ENCODE measurements at regions not wholly inside any gene's neighbourhood (a gene's known extent, or its start where the extent isn't known, plus 50 kb on each side); places are given as distances from the start of the nearest gene placed in this dataset.
"Not testable (repeated sequence)": the region's sequence is repeated elsewhere in the genome, so short reads cannot be mapped to it uniquely, and the experiment has no call there.

DNA sequence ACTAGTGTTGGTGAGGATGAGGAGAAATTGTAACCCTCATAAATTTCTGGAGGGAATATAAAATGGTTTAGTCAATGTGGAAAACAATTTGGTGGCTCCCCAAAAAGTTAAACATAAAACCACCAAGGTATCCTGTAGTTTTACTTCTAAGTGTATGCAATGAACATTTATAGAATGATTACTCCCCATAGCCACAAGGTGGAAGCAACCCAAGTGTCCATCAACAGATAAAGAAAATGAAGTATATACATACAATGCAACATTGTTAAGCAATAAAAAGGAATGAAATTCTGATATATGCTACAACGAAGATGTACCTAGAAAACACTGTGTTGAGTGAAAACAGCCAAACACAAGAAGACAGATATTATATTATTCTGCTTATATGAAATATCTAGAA is 569.1 kb upstream of the GRID2 start:
- no peak for FAIRE-seq
- no peaks in the 10 kb centered on the region for H3K4me1 ChIP-seq (ENCODE audit: control insufficient read depth, extremely low read depth, insufficient read depth, low read length)
- no peaks in the 10 kb centered on the region for H3K9me3 ChIP-seq (ENCODE audit: control insufficient read depth, low read depth, low read length)
- no peaks in the 10 kb centered on the region for H3K9me1 ChIP-seq (ENCODE audit: control insufficient read depth, extremely low read depth, insufficient read depth, low read length)
- no peaks in the 10 kb centered on the region for H3K79me2 ChIP-seq (ENCODE audit: control insufficient read depth, insufficient read depth, low read length)
- DNase-seq (ENCODE audit: low read depth, low spot score): no peak
- H3K9ac ChIP-seq (ENCODE audit: control insufficient read depth, extremely low read depth, insufficient read depth, low read length): no peak overlapping the region
- no peaks in the 10 kb centered on the region for H3K36me3 ChIP-seq (ENCODE audit: control insufficient read depth in 2 of 2, extremely low read depth in 1 of 2, insufficient read depth in 2 of 2, low read length in 2 of 2)
- H3K4me3 ChIP-seq (ENCODE audit: control insufficient read depth in 2 of 3, extremely low read depth in 1 of 3, insufficient read depth in 2 of 3, low read depth in 1 of 3, low read length in 3 of 3): no peak overlapping the region
- no peaks in the 10 kb centered on the region for H3K27me3 ChIP-seq (ENCODE audit: control insufficient read depth, extremely low read depth, insufficient read depth, low read length)
- dilution Hi-C loops (cut with MboI; ENCODE audit: extremely low pct_ligation_motif_present, low sequenced_read_pairs): no loop called here
- H3K27ac ChIP-seq (ENCODE audit: control insufficient read depth, insufficient read depth, low read length): no peak overlapping the region
- no peaks in the 10 kb centered on the region for H4K20me1 ChIP-seq (ENCODE audit: control insufficient read depth, extremely low read depth, insufficient read depth, low read length)
- no peak overlapping the region for H3K4me2 ChIP-seq (ENCODE audit: control insufficient read depth, extremely low read depth, insufficient read depth, low read depth, low read length)
- no peak overlapping the region for H2AFZ ChIP-seq (ENCODE audit: control insufficient read depth, low read length)
- TF ChIP-seq EZH2 (IDR thresholded peaks at IDR 0.05; ENCODE audit: low read length) (no peak), CTCF (optimal IDR thresholded peaks at IDR 0.05 in 1 of 3, IDR thresholded peaks at IDR 0.05 in 1 of 3, conservative IDR thresholded peaks at IDR 0.05 in 1 of 3; ENCODE audit: extremely low read depth in 1 of 3, insufficient read depth in 2 of 3, low read length in 3 of 3) (peak in 2 of 3 experiments; percentile 12 to 17)

GRCh38 chr4:91738831-91739230 is 564.9 kb upstream of the GRID2 start:
- H3K4me1 ChIP-seq (ENCODE audit: control insufficient read depth, extremely low read depth, insufficient read depth, low read length); dilution Hi-C loops (cut with MboI; ENCODE audit: extremely low pct_ligation_motif_present, low sequenced_read_pairs); FAIRE-seq: not testable (repeated sequence)

GRCh38 chr4:91746551-91746950 is 557.2 kb upstream of the GRID2 start:
- H3K4me3 ChIP-seq (ENCODE audit: control insufficient read depth in 2 of 3, extremely low read depth in 1 of 3, insufficient read depth in 2 of 3, low read depth in 1 of 3, low read length in 3 of 3): no peak overlapping the region
- TF ChIP-seq EZH2 (IDR thresholded peaks at IDR 0.05; ENCODE audit: low read length): no peak
- no peak for TF ChIP-seq CTCF (optimal IDR thresholded peaks at IDR 0.05 in 1 of 3, IDR thresholded peaks at IDR 0.05 in 1 of 3, conservative IDR thresholded peaks at IDR 0.05 in 1 of 3; ENCODE audit: extremely low read depth in 1 of 3, insufficient read depth in 2 of 3, low read length in 3 of 3)
- H3K4me1 ChIP-seq (ENCODE audit: control insufficient read depth, extremely low read depth, insufficient read depth, low read length): no peaks in the 10 kb centered on the region
- FAIRE-seq (no peak), DNase-seq (ENCODE audit: low read depth, low spot score) (no peak)
- H3K9me1 ChIP-seq (ENCODE audit: control insufficient read depth, extremely low read depth, insufficient read depth, low read length): no peaks in the 10 kb centered on the region
- no peaks in the 10 kb centered on the region for H3K9me3 ChIP-seq (ENCODE audit: control insufficient read depth, low read depth, low read length)
- dilution Hi-C loops (cut with MboI; ENCODE audit: extremely low pct_ligation_motif_present, low sequenced_read_pairs): no loop called here
- H3K9ac ChIP-seq (ENCODE audit: control insufficient read depth, extremely low read depth, insufficient read depth, low read length): no peak overlapping the region
- H3K27ac ChIP-seq (ENCODE audit: control insufficient read depth, insufficient read depth, low read length): no peak overlapping the region
- H2AFZ ChIP-seq (ENCODE audit: control insufficient read depth, low read length): no peak overlapping the region
- no peaks in the 10 kb centered on the region for H3K27me3 ChIP-seq (ENCODE audit: control insufficient read depth, extremely low read depth, insufficient read depth, low read length)
- no peaks in the 10 kb centered on the region for H4K20me1 ChIP-seq (ENCODE audit: control insufficient read depth, extremely low read depth, insufficient read depth, low read length)
- H3K4me2 ChIP-seq (ENCODE audit: control insufficient read depth, extremely low read depth, insufficient read depth, low read depth, low read length): no peak overlapping the region
- H3K79me2 ChIP-seq (ENCODE audit: control insufficient read depth, insufficient read depth, low read length): no peaks in the 10 kb centered on the region
- no peaks in the 10 kb centered on the region for H3K36me3 ChIP-seq (ENCODE audit: control insufficient read depth in 2 of 2, extremely low read depth in 1 of 2, insufficient read depth in 2 of 2, low read length in 2 of 2)

More at GRCh38 chr4:91738831-91739230, 564.9 kb upstream of the GRID2 start:
- not testable (repeated sequence) for H3K4me2 ChIP-seq (ENCODE audit: control insufficient read depth, extremely low read depth, insufficient read depth, low read depth, low read length); DNase-seq (ENCODE audit: low read depth, low spot score); H3K9me3 ChIP-seq (ENCODE audit: control insufficient read depth, low read depth, low read length); H3K9me1 ChIP-seq (ENCODE audit: control insufficient read depth, extremely low read depth, insufficient read depth, low read length); H4K20me1 ChIP-seq (ENCODE audit: control insufficient read depth, extremely low read depth, insufficient read depth, low read length); H3K4me3 ChIP-seq (ENCODE audit: control insufficient read depth in 2 of 3, extremely low read depth in 1 of 3, insufficient read depth in 2 of 3, low read depth in 1 of 3, low read length in 3 of 3); H3K27ac ChIP-seq (ENCODE audit: control insufficient read depth, insufficient read depth, low read length); H2AFZ ChIP-seq (ENCODE audit: control insufficient read depth, low read length); H3K27me3 ChIP-seq (ENCODE audit: control insufficient read depth, extremely low read depth, insufficient read depth, low read length); H3K9ac ChIP-seq (ENCODE audit: control insufficient read depth, extremely low read depth, insufficient read depth, low read length); H3K79me2 ChIP-seq (ENCODE audit: control insufficient read depth, insufficient read depth, low read length); H3K36me3 ChIP-seq (ENCODE audit: control insufficient read depth in 2 of 2, extremely low read depth in 1 of 2, insufficient read depth in 2 of 2, low read length in 2 of 2)
